GM18868 (cell line): ENCODE measurements at regions not wholly inside any gene's neighbourhood (a gene's known extent, or its start where the extent isn't known, plus 50 kb on each side); places are given as distances from the start of the nearest gene placed in this dataset.

ENCODE experiments used
- ATAC-seq: cut with Tn5 transposase; IDR thresholded peaks from one replicate; pipeline ENCODE4 v1.9.1; 2021; ENCODE audit warnings: mild to moderate bottlenecking, moderate library complexity; ENCODE audit not compliant: unreplicated experiment

DNA sequence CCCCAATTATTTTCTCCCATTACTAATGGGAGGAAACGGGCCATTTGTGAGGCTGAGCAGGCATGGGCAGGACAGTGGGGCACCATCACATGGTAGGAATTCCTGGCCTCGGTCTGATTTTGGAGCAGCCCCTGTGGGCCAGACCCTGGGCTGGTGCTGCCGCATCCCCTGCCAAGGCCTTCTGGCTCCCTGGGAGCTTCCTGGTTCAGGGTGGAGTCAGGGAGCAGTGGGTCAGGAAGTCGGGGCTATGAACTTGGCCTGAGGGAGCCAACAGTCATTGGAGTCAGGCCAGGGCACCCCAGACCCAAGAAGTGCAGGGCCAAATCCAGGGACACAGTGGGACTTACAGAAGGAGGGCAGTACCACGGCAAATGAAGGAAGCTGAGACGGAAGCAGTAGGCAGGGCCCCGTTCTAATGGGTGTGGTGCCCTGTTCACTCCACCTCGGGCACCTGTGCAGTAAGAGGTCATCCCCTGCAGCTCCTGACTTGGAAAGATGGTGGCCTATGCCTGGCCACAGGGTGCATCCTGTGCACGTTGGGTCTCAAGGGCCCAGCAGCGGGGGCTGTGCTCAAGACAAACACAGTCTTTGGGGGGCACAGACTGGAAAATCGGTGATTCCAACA is 328.1 kb downstream of the SMAD2 start:
- no peak for ATAC-seq

DNA sequence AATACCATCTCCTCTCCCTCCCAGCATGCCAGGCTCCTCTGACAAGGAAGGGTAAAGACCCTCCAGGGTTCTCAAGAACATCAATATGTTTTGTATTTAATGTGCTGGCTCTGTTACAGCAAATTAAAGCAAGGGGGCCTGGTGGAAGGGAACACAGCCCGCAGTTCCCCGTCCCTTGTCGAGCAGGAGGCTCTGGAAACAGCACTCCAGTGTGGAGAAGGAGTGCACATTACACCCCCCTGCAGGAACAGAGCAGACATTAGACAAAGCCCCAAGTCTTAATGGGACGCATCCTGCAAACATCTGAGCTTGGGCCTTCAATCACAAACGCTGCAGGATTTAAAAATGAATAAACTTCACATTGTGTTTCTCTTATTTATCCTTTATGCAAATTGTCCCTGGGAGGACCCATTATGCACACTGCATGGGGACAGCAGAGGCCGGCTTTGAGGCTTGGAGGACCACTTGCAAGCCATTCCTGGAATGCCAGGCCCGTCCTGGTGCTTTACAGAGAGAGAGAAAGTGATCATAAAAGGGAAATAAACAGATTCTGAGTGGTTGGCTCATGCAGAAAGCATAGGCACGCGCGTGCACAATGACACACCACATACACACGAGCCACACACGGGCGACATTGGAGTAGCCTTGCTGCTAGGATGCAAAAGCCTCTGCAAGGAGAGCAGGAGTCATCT is 328.7 kb downstream of the SMAD2 start:
- no peak for ATAC-seq

DNA sequence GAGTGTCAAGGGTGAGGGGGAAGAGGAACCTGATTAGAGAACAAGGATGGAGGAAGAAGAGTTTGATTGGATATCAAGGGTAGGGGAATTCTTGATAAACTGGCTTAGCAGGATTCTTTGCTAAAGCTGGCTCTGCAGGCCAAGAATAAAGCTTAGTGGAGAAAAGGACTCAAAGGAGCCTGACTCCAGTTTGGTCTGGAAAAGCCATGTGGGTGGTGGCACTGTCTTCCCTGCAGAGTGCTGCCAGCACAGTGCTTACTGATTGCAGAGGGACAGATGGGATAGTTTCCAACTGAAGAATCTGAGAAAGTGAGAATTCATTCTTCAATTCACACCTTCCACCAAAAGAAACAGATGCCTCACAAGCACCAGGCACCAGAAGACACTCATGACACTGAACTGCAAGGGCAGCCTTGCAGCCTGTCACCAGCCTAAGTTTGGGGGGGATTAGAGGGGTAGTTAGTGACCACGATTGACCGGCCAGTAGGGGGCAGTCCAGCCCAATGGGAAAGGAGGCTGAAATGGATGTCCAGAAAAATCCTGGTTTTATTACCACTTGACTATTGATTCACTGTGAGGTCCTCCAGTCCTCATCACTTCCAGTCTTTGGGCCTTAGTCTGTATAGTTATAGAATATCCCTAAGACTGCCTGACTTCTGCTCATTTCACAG is 334.5 kb downstream of the SMAD2 start:
- ATAC-seq, result no peak

DNA sequence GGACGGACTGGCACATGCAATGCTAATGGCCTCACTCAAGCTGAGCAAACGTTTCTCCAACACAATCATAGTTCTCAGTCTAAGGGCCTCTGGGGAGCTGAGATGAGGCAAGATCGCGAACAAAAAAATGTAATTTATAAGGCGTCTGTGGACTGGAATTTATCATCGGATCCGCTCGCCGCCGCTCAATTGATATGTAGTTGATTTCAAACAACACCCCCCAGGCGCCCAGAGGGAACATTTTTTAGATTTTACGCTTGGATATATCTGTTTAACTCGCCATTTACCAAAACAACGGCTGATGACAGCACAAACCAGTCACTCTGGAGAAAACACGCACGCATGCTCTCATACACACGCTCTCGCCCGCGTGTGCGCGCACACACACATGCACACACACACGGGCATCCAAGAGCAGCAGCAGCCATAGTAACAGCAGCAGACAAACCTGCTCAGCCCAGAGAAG is 335.8 kb downstream of the SMAD2 start:
- no peak for ATAC-seq

DNA sequence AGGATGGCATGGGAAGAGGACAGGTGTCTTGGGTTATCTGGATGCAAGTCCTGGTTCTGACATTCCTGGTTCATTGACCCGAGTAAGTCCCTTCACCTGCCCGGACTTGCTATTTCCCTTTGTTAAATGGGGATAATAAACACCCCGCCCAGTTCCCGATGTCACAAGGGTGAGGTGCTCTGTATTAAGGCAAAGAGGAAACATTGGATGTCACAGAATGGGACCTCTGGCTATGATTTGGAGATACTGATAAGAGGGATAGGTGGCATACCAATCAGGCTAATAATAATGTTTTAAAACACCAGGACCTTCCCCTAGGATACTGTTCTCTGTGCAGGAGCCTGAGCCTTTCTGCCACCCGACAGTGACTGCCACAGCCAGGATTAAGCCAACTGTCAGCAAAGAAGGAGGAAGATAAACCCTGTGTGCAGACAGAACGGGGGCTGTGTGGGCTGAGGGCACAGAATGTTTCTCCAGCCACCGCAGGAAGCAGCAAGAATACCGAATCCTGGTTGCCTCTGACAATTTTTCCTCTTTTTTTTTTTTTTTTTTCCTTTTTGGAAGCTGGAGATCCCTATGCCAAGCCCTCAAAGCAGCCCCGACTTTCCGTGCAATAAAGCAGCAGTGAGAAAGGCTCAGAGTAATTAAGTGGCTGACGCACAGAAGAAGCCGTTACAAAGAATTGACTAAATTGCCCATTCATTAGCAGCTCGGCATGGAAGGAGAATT is 336.6 kb downstream of the SMAD2 start:
- no peak for ATAC-seq

DNA sequence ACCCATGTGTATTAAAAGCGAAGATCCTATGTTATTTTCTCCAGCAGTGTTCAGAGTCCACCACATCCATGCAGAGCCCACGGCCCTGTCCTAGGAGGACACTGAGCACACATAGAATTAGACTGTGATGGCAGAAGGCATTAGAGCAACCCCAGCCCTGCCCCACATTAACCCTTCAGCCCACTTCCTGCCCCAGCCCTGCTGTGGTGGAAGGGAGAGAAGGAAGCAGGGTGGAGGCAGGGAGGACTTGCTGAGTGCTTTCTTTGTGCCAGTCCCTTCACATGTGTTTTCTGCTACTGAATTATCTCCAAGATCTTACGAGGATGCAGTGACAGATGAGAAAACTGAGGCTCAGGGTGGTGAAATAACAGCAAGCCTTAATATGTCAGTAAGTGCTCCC is 339.0 kb downstream of the SMAD2 start:
- no peak for ATAC-seq

DNA sequence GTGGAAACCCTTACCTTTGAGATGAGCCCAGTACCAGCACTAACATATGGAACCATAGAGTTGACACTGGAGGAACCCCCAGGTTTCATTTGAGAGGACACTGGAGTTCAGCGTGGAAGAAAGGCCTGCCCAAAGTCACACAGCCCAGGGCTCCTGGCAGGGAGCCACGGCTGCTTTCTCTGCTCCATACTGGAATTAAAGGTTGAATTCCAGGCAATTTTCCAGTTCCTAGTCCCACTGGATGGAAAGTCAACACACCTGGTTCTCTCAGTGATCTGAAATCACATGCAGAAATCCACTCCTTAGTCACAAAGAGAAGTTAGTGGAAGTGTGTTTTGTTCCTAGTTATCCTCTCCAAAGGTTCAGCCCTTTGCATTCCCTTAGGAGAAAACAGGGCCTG is 336.1 kb upstream of the SKOR2 start:
- no peak for ATAC-seq

DNA sequence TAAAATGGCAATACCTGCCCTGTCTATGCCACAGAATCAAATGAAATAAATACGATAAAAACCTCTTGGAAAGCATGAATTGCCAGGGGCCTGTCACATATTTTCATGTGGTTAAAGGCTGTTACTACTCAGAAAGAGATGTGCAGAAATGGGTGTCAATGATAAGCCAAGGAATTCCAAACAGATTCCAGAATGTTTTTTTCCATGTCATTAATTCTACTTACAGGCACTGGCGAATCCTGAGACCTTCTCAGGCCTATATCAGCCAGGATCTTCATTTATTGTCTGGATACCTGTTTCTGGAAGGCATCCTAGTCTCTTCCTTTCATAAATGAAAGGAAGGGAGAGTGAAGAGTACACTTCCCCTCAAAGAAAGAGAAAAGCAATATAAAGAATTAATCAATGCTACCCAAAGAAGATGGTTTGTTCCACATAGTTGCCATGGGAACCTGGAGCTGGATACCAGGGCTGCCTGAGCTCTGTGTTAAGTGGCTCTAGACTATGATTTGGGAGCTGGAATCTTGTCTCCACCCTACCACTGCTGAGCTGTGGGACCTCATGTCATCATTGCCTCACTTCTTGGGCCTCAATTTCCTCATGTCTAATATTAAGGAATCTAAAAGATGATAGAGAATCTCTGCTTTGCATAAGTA is 335.1 kb upstream of the SKOR2 start:
- ATAC-seq, result no peak

DNA sequence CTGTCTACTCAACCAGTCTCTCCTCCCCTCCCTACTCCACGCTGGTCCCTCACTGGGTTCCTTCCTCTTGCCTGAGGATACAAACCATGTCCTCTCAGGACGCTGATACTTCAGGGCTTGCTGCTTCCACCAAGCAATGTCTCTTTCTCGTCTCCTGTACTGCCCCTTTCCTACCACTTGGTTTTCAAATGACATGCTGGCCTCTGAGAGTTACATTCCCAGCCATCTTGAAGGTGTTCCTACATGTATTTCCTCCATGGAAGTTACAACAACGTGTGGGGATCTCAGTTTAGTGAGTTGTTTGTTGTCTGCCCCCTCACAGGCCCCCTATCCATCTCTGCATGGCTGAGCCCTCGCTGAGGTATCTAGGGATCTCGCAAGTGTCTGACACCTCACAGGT is 334.5 kb upstream of the SKOR2 start:
- ATAC-seq, result no peak

DNA sequence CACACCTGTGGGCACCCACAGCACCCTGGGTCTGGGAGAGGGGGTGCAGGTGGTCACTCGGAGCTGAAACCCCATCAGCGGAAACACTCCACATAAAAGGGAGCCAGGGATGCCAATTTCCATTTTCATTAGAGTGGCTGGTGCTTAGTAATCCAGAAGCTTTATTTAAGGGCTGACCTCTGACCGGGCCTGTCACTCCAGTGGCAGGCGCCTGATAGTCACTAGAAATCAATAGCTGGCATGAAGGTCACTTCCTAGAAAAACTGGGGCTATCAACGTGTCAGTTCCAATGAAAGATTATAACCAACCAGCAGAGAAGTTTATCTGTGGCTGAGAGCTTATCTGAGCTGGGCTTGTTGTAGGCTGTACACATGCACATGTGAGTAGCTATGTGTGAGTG is 333.7 kb upstream of the SKOR2 start:
- no peak for ATAC-seq

DNA sequence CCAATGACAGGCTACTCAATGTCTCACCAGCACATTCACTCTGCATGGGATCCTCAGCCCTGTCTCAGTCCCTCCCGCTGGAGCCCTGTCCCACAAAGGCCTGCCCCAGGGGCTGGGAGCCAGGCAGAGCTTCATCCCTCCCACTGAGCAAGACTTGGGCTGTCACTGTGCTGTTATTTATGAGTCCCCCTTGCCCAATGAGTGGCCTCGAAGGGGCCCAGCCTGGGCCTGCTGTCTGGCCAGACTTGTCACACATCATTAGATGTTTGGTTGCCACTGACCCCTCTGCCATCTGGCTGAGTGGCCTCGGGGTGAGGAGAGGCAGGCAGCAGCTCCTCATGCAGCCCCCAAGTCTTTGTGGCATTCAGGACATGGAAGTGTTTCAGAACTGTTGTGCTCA is 330.6 kb upstream of the SKOR2 start:
- no peak for ATAC-seq

DNA sequence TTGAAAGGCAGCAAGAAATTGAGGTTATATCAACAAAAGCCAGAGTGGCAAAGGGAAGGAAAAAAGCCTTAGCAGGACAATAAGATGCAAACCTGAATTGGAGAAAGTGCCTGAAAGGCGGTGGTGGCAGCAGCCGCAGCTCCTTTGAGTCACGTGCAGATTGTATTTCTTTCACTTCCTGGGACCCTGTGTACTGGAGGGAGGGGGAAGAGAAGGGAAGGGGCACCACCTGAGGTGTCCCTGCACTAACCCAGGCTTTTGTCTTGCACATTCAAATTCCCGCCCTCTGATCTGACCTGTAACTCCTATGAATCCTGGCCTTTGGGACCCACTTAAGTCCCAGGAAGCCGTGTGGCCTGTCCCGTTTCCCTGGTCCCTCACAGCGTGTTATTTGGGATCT is 326.1 kb upstream of the SKOR2 start:
- no peak for ATAC-seq

DNA sequence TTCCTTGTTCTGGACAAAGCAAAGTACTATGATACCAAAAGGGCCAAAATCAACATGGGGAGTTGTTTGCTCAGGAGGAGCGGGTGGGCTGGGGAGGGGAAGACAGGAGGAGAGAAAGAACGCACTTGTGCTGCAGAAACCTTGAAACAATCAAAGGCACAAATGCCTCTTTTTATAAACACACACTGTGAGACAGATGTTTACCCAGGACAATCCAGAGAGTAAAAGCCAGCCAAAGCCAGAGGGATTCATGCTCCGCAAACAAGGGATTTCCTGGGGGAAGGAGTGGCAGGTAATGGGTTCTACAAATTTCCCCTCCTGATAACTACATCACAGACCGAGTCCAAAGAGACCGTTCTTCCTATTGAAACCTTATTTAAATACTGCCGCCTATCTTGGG is 323.5 kb upstream of the SKOR2 start:
- no peak for ATAC-seq

DNA sequence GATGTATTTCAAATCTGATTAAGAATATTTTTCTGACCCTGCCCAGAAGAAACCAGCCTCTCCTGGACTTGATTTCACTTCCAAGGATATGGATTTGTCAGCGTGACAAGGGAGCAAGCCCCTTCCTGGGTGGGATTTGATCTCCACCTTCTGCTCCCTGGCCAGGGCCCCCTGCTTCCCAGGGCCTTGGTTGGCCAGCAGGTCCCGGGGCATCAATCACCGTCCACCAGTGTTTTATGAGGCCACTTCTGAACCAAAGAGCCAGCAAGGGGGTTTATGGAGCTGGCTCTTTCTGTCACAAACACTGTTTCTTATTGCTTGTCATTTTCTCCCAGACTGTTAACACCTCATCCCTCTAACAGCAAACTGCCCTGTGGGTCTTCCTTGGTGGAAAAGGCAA is 320.5 kb upstream of the SKOR2 start:
- no peak for ATAC-seq

DNA sequence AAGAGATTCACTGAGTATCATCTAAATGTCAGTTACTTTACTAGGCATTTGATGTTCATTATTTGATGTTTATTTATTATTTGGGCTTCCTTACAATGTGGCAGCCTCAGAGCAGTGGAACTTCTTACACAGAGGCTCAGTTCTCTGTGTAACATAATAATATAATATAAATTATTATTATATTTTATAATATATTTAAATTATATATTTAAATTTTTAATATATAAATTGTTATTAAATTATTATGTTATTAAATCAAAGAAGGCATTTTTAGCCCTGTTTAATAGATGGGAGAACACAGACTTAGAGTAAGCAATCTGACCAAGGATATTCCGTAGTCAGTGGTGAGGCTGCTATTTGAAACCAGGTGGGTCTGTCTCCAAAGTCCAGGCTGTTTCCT is 315.3 kb upstream of the SKOR2 start:
- ATAC-seq, result no peak

DNA sequence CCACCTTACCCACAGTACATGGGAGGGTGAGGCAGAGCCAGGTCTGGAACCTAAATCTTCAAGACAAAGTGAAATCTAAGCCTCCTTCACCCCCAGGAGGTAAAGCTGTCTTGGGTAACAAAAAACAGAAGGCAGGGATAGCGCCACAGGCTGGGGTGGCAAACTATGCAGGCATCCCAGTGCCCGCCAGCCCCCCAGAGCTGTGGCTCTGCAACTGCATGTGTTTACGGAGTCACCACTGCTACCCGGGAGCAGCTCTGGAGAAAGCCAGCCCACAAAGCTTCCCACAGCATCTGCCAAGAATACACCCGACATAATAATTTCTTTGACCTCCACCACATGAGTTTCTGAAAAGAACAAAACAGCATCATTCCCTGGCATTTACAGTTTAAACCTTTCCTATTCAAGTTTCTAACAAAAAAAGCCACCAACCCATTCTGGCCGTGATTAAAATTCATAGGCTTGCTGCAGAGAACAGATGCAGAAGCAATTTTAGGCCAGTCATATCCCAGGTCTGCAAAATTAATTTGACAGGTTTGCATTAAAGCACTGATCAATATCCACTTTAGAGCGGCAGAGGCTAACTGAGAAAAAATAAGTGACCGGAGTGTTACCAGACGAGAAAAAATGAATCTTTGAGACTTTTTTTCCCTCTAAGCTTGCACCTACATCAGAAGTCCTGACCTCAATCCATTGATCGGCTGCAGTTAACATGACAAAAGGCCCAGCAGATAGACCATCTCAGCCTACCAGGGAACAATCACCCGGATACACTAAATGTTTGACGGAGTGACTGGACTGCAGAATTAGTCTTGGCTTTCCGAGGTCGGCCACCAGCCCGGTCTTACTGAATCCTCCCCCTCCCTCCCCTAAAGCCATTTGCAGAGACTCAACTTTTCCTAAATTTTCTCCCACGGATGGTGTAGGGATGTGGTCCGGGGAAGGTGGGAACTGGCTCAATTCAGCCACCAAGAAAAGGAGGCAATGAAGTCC is 309.6 kb upstream of the SKOR2 start:
- ATAC-seq, result no peak

DNA sequence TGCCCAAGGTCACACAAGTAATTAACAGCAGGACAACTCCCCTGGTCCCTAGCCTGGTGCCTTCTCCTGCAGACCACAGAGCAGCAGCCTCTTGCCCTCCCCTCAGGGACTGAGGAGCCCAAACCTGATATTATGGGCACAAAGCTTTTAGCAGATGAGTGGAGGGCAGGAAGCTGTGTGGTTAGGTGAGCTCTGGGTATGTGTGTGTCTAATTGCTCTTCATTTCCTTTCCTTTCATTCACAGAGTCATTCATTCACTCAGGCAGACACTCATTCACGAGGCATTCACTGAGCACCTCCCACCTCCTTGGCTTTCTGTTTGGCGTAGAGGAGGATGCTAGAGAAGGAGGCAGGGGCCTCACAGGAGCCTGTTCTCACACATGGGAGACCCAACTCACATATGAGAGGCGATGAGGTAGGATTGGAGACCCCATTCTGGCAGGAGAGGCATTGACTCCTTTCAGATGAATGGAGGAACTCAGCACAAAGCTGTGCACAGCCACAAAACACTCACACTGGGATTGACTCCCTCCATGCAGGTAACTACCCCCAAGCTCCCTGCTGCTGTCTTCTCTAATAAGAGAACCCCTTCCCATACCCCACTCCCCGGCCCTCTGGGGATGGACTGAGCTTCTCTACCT is 306.8 kb upstream of the SKOR2 start:
- no peak for ATAC-seq

DNA sequence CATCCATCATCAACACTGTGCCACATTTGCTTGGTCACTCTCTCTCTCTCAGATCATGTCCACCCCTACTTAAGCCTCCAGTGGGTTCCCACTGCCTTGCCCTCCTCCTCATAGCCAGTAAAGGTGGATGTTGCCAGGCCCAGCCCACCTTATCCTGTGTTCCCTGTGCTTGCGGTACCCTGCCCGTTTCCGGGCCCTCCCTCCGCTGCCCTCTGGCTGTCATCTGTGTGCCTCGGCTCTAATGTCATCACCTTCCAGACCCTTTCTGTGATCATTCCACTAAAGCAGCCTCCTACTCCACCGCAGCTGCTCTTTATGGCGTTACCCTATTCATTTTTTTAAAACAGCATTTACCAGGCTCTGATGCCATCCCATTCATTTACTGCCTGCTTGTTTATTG is 305.7 kb upstream of the SKOR2 start:
- no peak for ATAC-seq

DNA sequence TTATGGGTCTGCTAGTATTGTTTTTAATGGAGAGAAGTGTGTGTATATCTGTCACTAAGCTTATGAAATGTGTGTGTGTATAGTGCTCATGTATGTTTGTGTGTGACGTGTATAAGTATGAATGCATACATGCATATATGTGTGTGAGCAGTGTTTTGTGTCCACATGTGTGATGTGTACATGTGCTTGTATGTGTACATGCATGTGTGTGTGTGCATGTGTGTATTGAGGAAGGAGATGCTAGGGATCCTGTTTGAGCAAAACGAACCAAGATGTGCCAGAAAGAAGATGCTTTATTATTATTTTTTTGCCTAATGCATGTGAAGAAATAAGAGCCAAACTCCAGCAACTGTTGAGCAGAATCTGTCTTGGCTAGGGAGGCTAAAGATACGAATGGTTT is 301.3 kb upstream of the SKOR2 start:
- no peak for ATAC-seq

DNA sequence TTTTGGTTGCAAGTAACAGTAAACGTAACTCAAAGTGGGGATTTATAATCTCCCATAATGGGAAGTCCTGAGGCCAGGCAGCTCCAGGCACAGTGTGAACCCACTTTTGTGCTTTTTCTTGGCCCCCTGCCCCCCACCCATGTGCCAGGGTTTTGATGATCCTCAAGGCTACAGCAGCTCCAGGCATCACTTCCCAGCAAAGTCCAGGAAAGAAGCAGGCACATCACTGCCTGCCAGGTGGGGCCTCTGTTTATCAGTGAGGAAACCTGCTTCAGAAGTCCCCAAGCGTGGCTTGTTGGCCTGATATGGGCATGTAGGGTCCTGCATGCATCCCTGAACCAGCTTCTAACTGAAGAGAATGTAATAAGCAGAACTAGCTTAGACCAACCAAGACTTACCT is 299.2 kb upstream of the SKOR2 start:
- ATAC-seq, result no peak
